HCT116 (cell line): ENCODE measurements at regions not wholly inside any gene's neighbourhood (a gene's known extent, or its start where the extent isn't known, plus 50 kb on each side); places are given as distances from the start of the nearest gene placed in this dataset.
"Not testable (repeated sequence)": the region's sequence is repeated elsewhere in the genome, so short reads cannot be mapped to it uniquely, and the experiment has no call there.

Source experiments
- ATAC-seq: fragments of 200-7000 bp; cut with Tn5 transposase; 2 replicates; pipeline ENCODE4 v1.9.1; 2020; ENCODE audit warnings: mild to moderate bottlenecking, moderate library complexity
- BruUV-seq: library from RNA; stranded (reverse); fragments of 400-500 nt; replicated peaks from 2 replicates; lab custom pipeline; 2021; lab: Mats Ljungman, UMichigan
- CTCF ChIA-PET: fragments of 300-600 bp; sonication (Branson Sonifier 250); formaldehyde crosslinking; loops from one replicate; lab custom pipeline; 2021; ENCODE audit warnings: antibody characterized with exemption; lab: Charles Lee
- POLR2A ChIA-PET: fragments of 300-600, 350-600 bp; sonication (Branson Sonifier 250); formaldehyde crosslinking; loops from one replicate; lab custom pipeline; 2021; ENCODE audit warnings: antibody characterized with exemption; lab: Charles Lee
- RAD21 ChIA-PET, 2 experiments: fragments of 300-600 bp; sonication (Branson Sonifier 250); formaldehyde crosslinking; loops; one replicate each; lab custom pipeline; 2023; ENCODE audit warnings: low total read pairs in 2 of 2; ENCODE audit not compliant: uncharacterized antibody in 2 of 2, unreplicated experiment in 2 of 2, low non-redundant PET in 1 of 2; lab: Charles Lee
- DNase-seq: peaks from one replicate; pipeline ENCODE4 v3.0.0-alpha.2; 2010; ENCODE audit warnings: low read depth, low spot score
- H2AFZ ChIP-seq: fragments of 200-600 bp; shearing (Covaris generic), sonication (generic); 2 replicates; pipeline ENCODE4 v1.6.1; 2017; ENCODE audit warnings: low read depth, mixed run types, mixed read lengths, antibody characterized with exemption, low read length; ENCODE audit not compliant: poor library complexity, severe bottlenecking
- H3K27ac ChIP-seq: 2 replicates; pipeline ENCODE4 v1.5.1; 2012; ENCODE audit warnings: low read depth, low read length
- H3K27me3 ChIP-seq: fragments of 200-600 bp; sonication (generic); 2 replicates; pipeline ENCODE4 v1.6.1; 2016; ENCODE audit warnings: mixed run types, low read length, mixed read lengths; ENCODE audit not compliant: insufficient read depth
- H3K36me3 ChIP-seq, 2 experiments: fragments of 200-500 bp in 1 of 2; fragments of 200-600 bp in 1 of 2; sonication (Bioruptor generic) in 1 of 2; sonication (generic) in 1 of 2; 2 replicates each; pipeline versions ENCODE4 v1.5.1 to v1.6.1; 2014 to 2016; ENCODE audit warnings: low read length in 2 of 2, inconsistent platforms in 1 of 2, mixed read lengths in 1 of 2, mixed run types in 1 of 2; ENCODE audit not compliant: insufficient read depth in 2 of 2, control insufficient read depth in 1 of 2
- H3K4me1 ChIP-seq, 2 experiments: fragments of 200-600 bp in 1 of 2; sonication (generic) in 1 of 2; 2 replicates each; pipeline versions ENCODE4 v1.5.1 to v1.6.1; 2012 to 2017; ENCODE audit warnings: low read length in 2 of 2, inconsistent platforms in 1 of 2, mild to moderate bottlenecking in 1 of 2, mixed read lengths in 1 of 2, mixed run types in 1 of 2, moderate library complexity in 1 of 2; ENCODE audit not compliant: insufficient read depth in 2 of 2, control insufficient read depth in 1 of 2
- H3K4me2 ChIP-seq: fragments of 200-600 bp; sonication (generic); 2 replicates; pipeline ENCODE4 v1.6.1; 2017; ENCODE audit warnings: mixed run types, low read length, mixed read lengths
- H3K4me3 ChIP-seq, 2 experiments: fragments of 200-600 bp in 1 of 2; sonication (generic) in 1 of 2; replicated peaks in 1 of 2; 2 replicates each; pipeline ENCODE4 v1.5.1; 2011 to 2016; ENCODE audit warnings: low read length in 2 of 2, control low read depth in 1 of 2, low read depth in 1 of 2, mild to moderate bottlenecking in 1 of 2, mixed read lengths in 1 of 2, mixed run types in 1 of 2
- H3K79me2 ChIP-seq: fragments of 200-600 bp; sonication (generic); 2 replicates; pipeline ENCODE4 v1.6.1; 2017; ENCODE audit warnings: mild to moderate bottlenecking, mixed run types, low read length, moderate library complexity, mixed read lengths; ENCODE audit not compliant: insufficient read depth
- H3K9ac ChIP-seq: fragments of 200-600 bp; sonication (generic); 2 replicates; pipeline ENCODE4 v1.6.1; 2016; ENCODE audit warnings: low read length, mixed read lengths
- H3K9me2 ChIP-seq: fragments of 200-600 bp; sonication (generic), shearing (Covaris generic); 2 replicates; pipeline ENCODE4 v1.6.1; 2017; ENCODE audit warnings: mixed run types, mild to moderate bottlenecking, moderate library complexity; ENCODE audit not compliant: insufficient read depth
- H3K9me3 ChIP-seq, 2 experiments: fragments of 200-500 bp in 1 of 2; fragments of 200-600 bp in 1 of 2; sonication (Bioruptor generic) in 1 of 2; sonication (generic) in 1 of 2; 2 replicates each; pipeline ENCODE4 v1.6.1; 2014 to 2017; ENCODE audit warnings: low read length in 2 of 2, mixed read lengths in 2 of 2, inconsistent platforms in 1 of 2, low read depth in 1 of 2, mild to moderate bottlenecking in 1 of 2, mixed run types in 1 of 2, moderate library complexity in 1 of 2; ENCODE audit not compliant: control insufficient read depth in 1 of 2, insufficient read depth in 1 of 2
- H4K20me1 ChIP-seq: fragments of 200-600 bp; sonication (generic), shearing (Covaris generic); 2 replicates; pipeline ENCODE4 v1.6.1; 2017; ENCODE audit warnings: mixed run types, mild to moderate bottlenecking, moderate library complexity; ENCODE audit not compliant: insufficient read depth
- ATF3 ChIP-seq: IDR thresholded peaks from 2 replicates; pipeline ENCODE4 v1.6.1; 2012
- CBX3 ChIP-seq: IDR thresholded peaks from 2 replicates; pipeline ENCODE4 v1.6.1; 2012; ENCODE audit warnings: low read depth
- CEBPB ChIP-seq: IDR thresholded peaks from 2 replicates; pipeline ENCODE4 v1.6.1; 2012; ENCODE audit warnings: low read depth
- EGR1 ChIP-seq: IDR thresholded peaks from 2 replicates; pipeline ENCODE4 v1.6.1; 2012; ENCODE audit warnings: low read depth
- FOSL1 ChIP-seq: IDR thresholded peaks from 2 replicates; pipeline ENCODE4 v1.6.1; 2012; ENCODE audit warnings: low read depth
- POLR2A ChIP-seq: IDR thresholded peaks from 2 replicates; pipeline ENCODE4 v1.7.0; 2011; ENCODE audit warnings: borderline replicate concordance; ENCODE audit not compliant: insufficient read depth, insufficient read length; ENCODE audit errors: extremely low read depth
- POLR2AphosphoS5 ChIP-seq: IDR thresholded peaks from 2 replicates; pipeline ENCODE4 v1.6.1; 2011; ENCODE audit warnings: mild to moderate bottlenecking, low read depth, low read length, moderate library complexity
- SP1 ChIP-seq: IDR thresholded peaks from 2 replicates; pipeline ENCODE4 v1.6.1; 2012; ENCODE audit warnings: low read depth
- ZFX ChIP-seq: fragments of 450-650 bp; IDR thresholded peaks from 2 replicates; pipeline ENCODE4 v1.6.1; 2017
- intact Hi-C: fragments of 100-400 bp; cut with micrococcal nuclease; formaldehyde crosslinking; loops from 2 replicates; pipeline ENCODE4 v1.10.0; 2022
- TF ChIP-seq, protein P1 (sequence below): IDR thresholded peaks from 2 replicates; pipeline ENCODE4 v1.6.1; 2012; ENCODE audit warnings: low read depth
- TF ChIP-seq, protein P2 (sequence below): IDR thresholded peaks from 2 replicates; pipeline ENCODE4 v1.6.1; 2011; ENCODE audit warnings: mild to moderate bottlenecking, low read length, moderate library complexity; ENCODE audit not compliant: insufficient replicate concordance; ENCODE audit errors: extremely low read depth
- TF ChIP-seq, protein P3 (sequence below): IDR thresholded peaks from 2 replicates; pipeline ENCODE4 v1.6.1; 2012

- BruUV-seq, CTCF ChIA-PET, H3K36me3 ChIP-seq, H2AFZ ChIP-seq, H3K9me3 ChIP-seq, intact Hi-C loops, H3K9ac ChIP-seq, H4K20me1 ChIP-seq, H3K27ac ChIP-seq, H3K4me3 ChIP-seq, H3K27me3 ChIP-seq, ATAC-seq, H3K4me2 ChIP-seq, RAD21 ChIA-PET, DNase-seq, POLR2A ChIA-PET, H3K4me1 ChIP-seq, H3K79me2 ChIP-seq, H3K9me2 ChIP-seq: not testable (repeated sequence)
Observed at GRCh38 chrX:86987351-86987750, 530.3 kb upstream of the KLHL4 start.

DNA sequence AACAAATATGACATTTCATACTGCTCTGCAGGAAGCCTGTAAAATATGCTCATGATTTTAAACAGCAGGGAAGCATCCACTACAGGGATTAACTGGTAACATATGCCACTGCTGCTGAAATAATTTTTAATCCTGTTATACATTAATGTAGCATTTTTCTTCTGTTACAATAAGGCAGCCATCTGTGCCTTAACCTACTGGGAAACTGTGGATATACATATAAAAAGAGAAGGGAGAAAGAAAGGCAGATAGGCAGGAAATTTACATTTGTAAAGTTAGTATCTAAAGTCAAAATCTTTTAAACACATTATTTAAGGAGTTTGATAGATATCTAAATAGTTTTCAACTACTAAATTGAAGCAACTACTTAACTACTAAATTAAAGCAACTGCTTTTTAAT, 514.6 kb upstream of the KLHL4 start:
- no TSS peak for BruUV-seq
- no peaks in the 10 kb centered on the region for H3K4me1 ChIP-seq
- RAD21 ChIA-PET, result no interaction called here
- no peaks in the 10 kb centered on the region for H3K79me2 ChIP-seq
- H2AFZ ChIP-seq, result no peak overlapping the region
- H3K9me3 ChIP-seq, result no peaks in the 10 kb centered on the region; a peak in 1 of 4 replicates
- H3K4me3 ChIP-seq, result no peak overlapping the region
- H4K20me1 ChIP-seq, result no peaks in the 10 kb centered on the region
- H3K27ac ChIP-seq, result no peak overlapping the region
- CTCF ChIA-PET, result no interaction called here
- H3K27me3 ChIP-seq, result no peaks in the 10 kb centered on the region
- no peak for DNase-seq
- ATAC-seq, result no peak
- no peak overlapping the region for H3K9ac ChIP-seq
- H3K36me3 ChIP-seq, result no peaks in the 10 kb centered on the region
- POLR2A ChIA-PET, result no interaction called here
- no peaks in the 10 kb centered on the region for H3K9me2 ChIP-seq
- TF ChIP-seq POLR2AphosphoS5 (no peak), SP1 (no peak), ZFX (no peak), FOSL1 (no peak), CEBPB (no peak), EGR1 (no peak), CBX3 (no peak), POLR2A (no peak), ATF3 (no peak)
- TF ChIP-seq, protein P1, sequence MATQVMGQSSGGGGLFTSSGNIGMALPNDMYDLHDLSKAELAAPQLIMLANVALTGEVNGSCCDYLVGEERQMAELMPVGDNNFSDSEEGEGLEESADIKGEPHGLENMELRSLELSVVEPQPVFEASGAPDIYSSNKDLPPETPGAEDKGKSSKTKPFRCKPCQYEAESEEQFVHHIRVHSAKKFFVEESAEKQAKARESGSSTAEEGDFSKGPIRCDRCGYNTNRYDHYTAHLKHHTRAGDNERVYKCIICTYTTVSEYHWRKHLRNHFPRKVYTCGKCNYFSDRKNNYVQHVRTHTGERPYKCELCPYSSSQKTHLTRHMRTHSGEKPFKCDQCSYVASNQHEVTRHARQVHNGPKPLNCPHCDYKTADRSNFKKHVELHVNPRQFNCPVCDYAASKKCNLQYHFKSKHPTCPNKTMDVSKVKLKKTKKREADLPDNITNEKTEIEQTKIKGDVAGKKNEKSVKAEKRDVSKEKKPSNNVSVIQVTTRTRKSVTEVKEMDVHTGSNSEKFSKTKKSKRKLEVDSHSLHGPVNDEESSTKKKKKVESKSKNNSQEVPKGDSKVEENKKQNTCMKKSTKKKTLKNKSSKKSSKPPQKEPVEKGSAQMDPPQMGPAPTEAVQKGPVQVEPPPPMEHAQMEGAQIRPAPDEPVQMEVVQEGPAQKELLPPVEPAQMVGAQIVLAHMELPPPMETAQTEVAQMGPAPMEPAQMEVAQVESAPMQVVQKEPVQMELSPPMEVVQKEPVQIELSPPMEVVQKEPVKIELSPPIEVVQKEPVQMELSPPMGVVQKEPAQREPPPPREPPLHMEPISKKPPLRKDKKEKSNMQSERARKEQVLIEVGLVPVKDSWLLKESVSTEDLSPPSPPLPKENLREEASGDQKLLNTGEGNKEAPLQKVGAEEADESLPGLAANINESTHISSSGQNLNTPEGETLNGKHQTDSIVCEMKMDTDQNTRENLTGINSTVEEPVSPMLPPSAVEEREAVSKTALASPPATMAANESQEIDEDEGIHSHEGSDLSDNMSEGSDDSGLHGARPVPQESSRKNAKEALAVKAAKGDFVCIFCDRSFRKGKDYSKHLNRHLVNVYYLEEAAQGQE, result no peak
- TF ChIP-seq, protein P2, sequence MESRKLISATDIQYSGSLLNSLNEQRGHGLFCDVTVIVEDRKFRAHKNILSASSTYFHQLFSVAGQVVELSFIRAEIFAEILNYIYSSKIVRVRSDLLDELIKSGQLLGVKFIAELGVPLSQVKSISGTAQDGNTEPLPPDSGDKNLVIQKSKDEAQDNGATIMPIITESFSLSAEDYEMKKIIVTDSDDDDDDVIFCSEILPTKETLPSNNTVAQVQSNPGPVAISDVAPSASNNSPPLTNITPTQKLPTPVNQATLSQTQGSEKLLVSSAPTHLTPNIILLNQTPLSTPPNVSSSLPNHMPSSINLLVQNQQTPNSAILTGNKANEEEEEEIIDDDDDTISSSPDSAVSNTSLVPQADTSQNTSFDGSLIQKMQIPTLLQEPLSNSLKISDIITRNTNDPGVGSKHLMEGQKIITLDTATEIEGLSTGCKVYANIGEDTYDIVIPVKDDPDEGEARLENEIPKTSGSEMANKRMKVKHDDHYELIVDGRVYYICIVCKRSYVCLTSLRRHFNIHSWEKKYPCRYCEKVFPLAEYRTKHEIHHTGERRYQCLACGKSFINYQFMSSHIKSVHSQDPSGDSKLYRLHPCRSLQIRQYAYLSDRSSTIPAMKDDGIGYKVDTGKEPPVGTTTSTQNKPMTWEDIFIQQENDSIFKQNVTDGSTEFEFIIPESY, result no peak
- TF ChIP-seq, protein P3, sequence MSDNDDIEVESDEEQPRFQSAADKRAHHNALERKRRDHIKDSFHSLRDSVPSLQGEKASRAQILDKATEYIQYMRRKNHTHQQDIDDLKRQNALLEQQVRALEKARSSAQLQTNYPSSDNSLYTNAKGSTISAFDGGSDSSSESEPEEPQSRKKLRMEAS, result no peak
- H3K4me2 ChIP-seq, result no peak overlapping the region
- intact Hi-C loops, result no loop called here
